ENCODE measurements at regions not wholly inside any gene's neighbourhood (a gene's known extent, or its start where the extent isn't known, plus 50 kb on each side); places are given as distances from the start of the nearest gene placed in this dataset.

- no peaks in the 10 kb centered on the region for H3K9me3 ChIP-seq (ENCODE audit: control insufficient read depth in 2 of 2, insufficient read depth in 1 of 2, low read depth in 1 of 2, low read length in 1 of 2)
- no peaks in the 10 kb centered on the region for H3K27me3 ChIP-seq (ENCODE audit: control insufficient read depth in 1 of 2, insufficient read depth in 2 of 2, low read length in 2 of 2)
- no peaks in the 10 kb centered on the region for H3K36me3 ChIP-seq (ENCODE audit: control insufficient read depth in 2 of 2, insufficient read depth in 2 of 2, low read length in 1 of 2)
- no peak overlapping the region for H3K27ac ChIP-seq (ENCODE audit: low read depth in 2 of 2, low read length in 1 of 2)
- H3K4me1 ChIP-seq (ENCODE audit: control insufficient read depth in 2 of 2, insufficient read depth in 2 of 2, low read length in 1 of 2) = no peaks in the 10 kb centered on the region
- H3K4me3 ChIP-seq (ENCODE audit: low read depth in 1 of 2, low read length in 2 of 2) = no peak overlapping the region
- 53 to 61% methylated on average over 6 of the region's 6 CpGs for WGBS, 2 donors
Measured at GRCh38 chr4:156677131-156677531, 294.5 kb downstream of the PDGFC start.

- 87 to 94% methylated on average over 3 of the region's 3 CpGs for WGBS, 2 donors
- Histone ChIP-seq H3K36me3 (ENCODE audit: control insufficient read depth in 2 of 2, insufficient read depth in 2 of 2, low read length in 1 of 2) (no peaks in the 10 kb centered on the region), H3K27ac (ENCODE audit: low read depth in 2 of 2, low read length in 1 of 2) (no peak overlapping the region), H3K27me3 (ENCODE audit: control insufficient read depth in 1 of 2, insufficient read depth in 2 of 2, low read length in 2 of 2) (no peaks in the 10 kb centered on the region), H3K4me1 (ENCODE audit: control insufficient read depth in 2 of 2, insufficient read depth in 2 of 2, low read length in 1 of 2) (no peaks in the 10 kb centered on the region), H3K9me3 (ENCODE audit: control insufficient read depth in 2 of 2, insufficient read depth in 1 of 2, low read depth in 1 of 2, low read length in 1 of 2) (no peaks in the 10 kb centered on the region), H3K4me3 (ENCODE audit: low read depth in 1 of 2, low read length in 2 of 2) (no peak overlapping the region)
Measured at GRCh38 chr4:156676116-156676851, 295.3 kb downstream of the PDGFC start.

- no peaks in the 10 kb centered on the region for H3K27me3 ChIP-seq (ENCODE audit: control insufficient read depth in 1 of 2, insufficient read depth in 2 of 2, low read length in 2 of 2)
- WGBS, 2 donors = 83% methylated on average over 4 of the region's 4 CpGs
- H3K27ac ChIP-seq (ENCODE audit: low read depth in 2 of 2, low read length in 1 of 2) = no peak overlapping the region
- H3K9me3 ChIP-seq (ENCODE audit: control insufficient read depth in 2 of 2, insufficient read depth in 1 of 2, low read depth in 1 of 2, low read length in 1 of 2) = no peaks in the 10 kb centered on the region
- no peaks in the 10 kb centered on the region for H3K36me3 ChIP-seq (ENCODE audit: control insufficient read depth in 2 of 2, insufficient read depth in 2 of 2, low read length in 1 of 2)
- no peaks in the 10 kb centered on the region for H3K4me1 ChIP-seq (ENCODE audit: control insufficient read depth in 2 of 2, insufficient read depth in 2 of 2, low read length in 1 of 2)
- no peak overlapping the region for H3K4me3 ChIP-seq (ENCODE audit: low read depth in 1 of 2, low read length in 2 of 2)
Measured at GRCh38 chr4:156673483-156673882, 298.1 kb downstream of the PDGFC start.

- Histone ChIP-seq H3K36me3 (ENCODE audit: control insufficient read depth in 2 of 2, insufficient read depth in 2 of 2, low read length in 1 of 2) (no peaks in the 10 kb centered on the region), H3K4me1 (ENCODE audit: control insufficient read depth in 2 of 2, insufficient read depth in 2 of 2, low read length in 1 of 2) (no peaks in the 10 kb centered on the region), H3K27me3 (ENCODE audit: control insufficient read depth in 1 of 2, insufficient read depth in 2 of 2, low read length in 2 of 2) (no peaks in the 10 kb centered on the region), H3K4me3 (ENCODE audit: low read depth in 1 of 2, low read length in 2 of 2) (no peak overlapping the region), H3K9me3 (ENCODE audit: control insufficient read depth in 2 of 2, insufficient read depth in 1 of 2, low read depth in 1 of 2, low read length in 1 of 2) (no peaks in the 10 kb centered on the region), H3K27ac (ENCODE audit: low read depth in 2 of 2, low read length in 1 of 2) (no peak overlapping the region)
- 41 to 45% methylated on average over 6 of the region's 6 CpGs for WGBS, 2 donors
Measured at GRCh38 chr4:156672492-156673305, 298.9 kb downstream of the PDGFC start.

- Histone ChIP-seq H3K9me3 (ENCODE audit: control insufficient read depth in 2 of 2, insufficient read depth in 1 of 2, low read depth in 1 of 2, low read length in 1 of 2) (peaks cover 0 to 2% of the 10 kb centered on the region in 2 donors), H3K27me3 (ENCODE audit: control insufficient read depth in 1 of 2, insufficient read depth in 2 of 2, low read length in 2 of 2) (no peaks in the 10 kb centered on the region), H3K4me1 (ENCODE audit: control insufficient read depth in 2 of 2, insufficient read depth in 2 of 2, low read length in 1 of 2) (no peaks in the 10 kb centered on the region), H3K27ac (ENCODE audit: low read depth in 2 of 2, low read length in 1 of 2) (no peak overlapping the region), H3K36me3 (ENCODE audit: control insufficient read depth in 2 of 2, insufficient read depth in 2 of 2, low read length in 1 of 2) (no peaks in the 10 kb centered on the region), H3K4me3 (ENCODE audit: low read depth in 1 of 2, low read length in 2 of 2) (no peak overlapping the region)
- 82 to 84% methylated on average over 3 of the region's 3 CpGs for WGBS, 2 donors
Measured at GRCh38 chr4:156665780-156666366, 305.7 kb downstream of the PDGFC start.

GRCh38 chr4:156663663-156664062, 307.9 kb downstream of the PDGFC start:
- H3K4me3 ChIP-seq (ENCODE audit: low read depth in 1 of 2, low read length in 2 of 2) = no peak overlapping the region
- H3K27ac ChIP-seq (ENCODE audit: low read depth in 2 of 2, low read length in 1 of 2) = no peak overlapping the region
- no peaks in the 10 kb centered on the region for H3K36me3 ChIP-seq (ENCODE audit: control insufficient read depth in 2 of 2, insufficient read depth in 2 of 2, low read length in 1 of 2)
- H3K4me1 ChIP-seq (ENCODE audit: control insufficient read depth in 2 of 2, insufficient read depth in 2 of 2, low read length in 1 of 2) = no peaks in the 10 kb centered on the region
- no peaks in the 10 kb centered on the region for H3K27me3 ChIP-seq (ENCODE audit: control insufficient read depth in 1 of 2, insufficient read depth in 2 of 2, low read length in 2 of 2)
- H3K9me3 ChIP-seq (ENCODE audit: control insufficient read depth in 2 of 2, insufficient read depth in 1 of 2, low read depth in 1 of 2, low read length in 1 of 2) = peaks cover 0 to 2% of the 10 kb centered on the region in 2 donors
- 49 to 59% methylated on average over 1 of the region's 1 CpG for WGBS, 2 donors

GRCh38 chr4:156662921-156663320, 308.7 kb downstream of the PDGFC start:
- Histone ChIP-seq H3K9me3 (ENCODE audit: control insufficient read depth in 2 of 2, insufficient read depth in 1 of 2, low read depth in 1 of 2, low read length in 1 of 2) (peaks cover 0 to 2% of the 10 kb centered on the region in 2 donors), H3K27me3 (ENCODE audit: control insufficient read depth in 1 of 2, insufficient read depth in 2 of 2, low read length in 2 of 2) (no peaks in the 10 kb centered on the region), H3K27ac (ENCODE audit: low read depth in 2 of 2, low read length in 1 of 2) (no peak overlapping the region), H3K4me1 (ENCODE audit: control insufficient read depth in 2 of 2, insufficient read depth in 2 of 2, low read length in 1 of 2) (no peaks in the 10 kb centered on the region), H3K4me3 (ENCODE audit: low read depth in 1 of 2, low read length in 2 of 2) (no peak overlapping the region), H3K36me3 (ENCODE audit: control insufficient read depth in 2 of 2, insufficient read depth in 2 of 2, low read length in 1 of 2) (no peaks in the 10 kb centered on the region)
- WGBS, 2 donors = 71 to 82% methylated on average over 1 of the region's 1 CpG

- H3K4me1 ChIP-seq (ENCODE audit: control insufficient read depth in 2 of 2, insufficient read depth in 2 of 2, low read length in 1 of 2) = no peaks in the 10 kb centered on the region
- H3K27ac ChIP-seq (ENCODE audit: low read depth in 2 of 2, low read length in 1 of 2) = no peak overlapping the region
- no peak overlapping the region for H3K4me3 ChIP-seq (ENCODE audit: low read depth in 1 of 2, low read length in 2 of 2)
- 88 to 89% methylated on average over 1 of the region's 1 CpG for WGBS, 2 donors
- H3K36me3 ChIP-seq (ENCODE audit: control insufficient read depth in 2 of 2, insufficient read depth in 2 of 2, low read length in 1 of 2) = no peaks in the 10 kb centered on the region
- H3K9me3 ChIP-seq (ENCODE audit: control insufficient read depth in 2 of 2, insufficient read depth in 1 of 2, low read depth in 1 of 2, low read length in 1 of 2) = peaks cover 0 to 2% of the 10 kb centered on the region in 2 donors
- H3K27me3 ChIP-seq (ENCODE audit: control insufficient read depth in 1 of 2, insufficient read depth in 2 of 2, low read length in 2 of 2) = no peaks in the 10 kb centered on the region
Measured at GRCh38 chr4:156661555-156661954, 310.0 kb downstream of the PDGFC start.

GRCh38 chr4:156660465-156660864, 311.1 kb downstream of the PDGFC start:
- no peaks in the 10 kb centered on the region for H3K36me3 ChIP-seq (ENCODE audit: control insufficient read depth in 2 of 2, insufficient read depth in 2 of 2, low read length in 1 of 2)
- no peaks in the 10 kb centered on the region for H3K4me1 ChIP-seq (ENCODE audit: control insufficient read depth in 2 of 2, insufficient read depth in 2 of 2, low read length in 1 of 2)
- H3K27me3 ChIP-seq (ENCODE audit: control insufficient read depth in 1 of 2, insufficient read depth in 2 of 2, low read length in 2 of 2) = no peaks in the 10 kb centered on the region
- no peak overlapping the region for H3K27ac ChIP-seq (ENCODE audit: low read depth in 2 of 2, low read length in 1 of 2)
- no peak overlapping the region for H3K4me3 ChIP-seq (ENCODE audit: low read depth in 1 of 2, low read length in 2 of 2)
- no peaks in the 10 kb centered on the region for H3K9me3 ChIP-seq (ENCODE audit: control insufficient read depth in 2 of 2, insufficient read depth in 1 of 2, low read depth in 1 of 2, low read length in 1 of 2)
- 65 to 80% methylated on average over 2 of the region's 2 CpGs for WGBS, 2 donors
